Karpas-422 (cell line): ENCODE measurements at regions not wholly inside any gene's neighbourhood (a gene's known extent, or its start where the extent isn't known, plus 50 kb on each side); places are given as distances from the start of the nearest gene placed in this dataset.
A peak's percentile ranks its signal among the peaks of the same experiment; 100 is the strongest.
"Not testable (repeated sequence)": the region's sequence is repeated elsewhere in the genome, so short reads cannot be mapped to it uniquely, and the experiment has no call there.

Source experiments
- DNase-seq: peaks from one replicate; pipeline ENCODE4 v3.0.0-alpha.2; 2015
- H2AFZ ChIP-seq: fragments of 200-600 bp; sonication (generic); 2 replicates; pipeline ENCODE4 v1.6.1; 2014; ENCODE audit warnings: antibody characterized with exemption, low read length, mixed read lengths
- H3K27ac ChIP-seq: fragments of 200-600 bp; sonication (generic); 2 replicates; pipeline ENCODE4 v1.5.1; 2014; ENCODE audit warnings: mild to moderate bottlenecking, low read length, moderate library complexity
- H3K27me3 ChIP-seq: fragments of 200-600 bp; sonication (generic); 2 replicates; pipeline ENCODE4 v1.6.1; 2014; ENCODE audit warnings: low read length, mixed read lengths
- H3K36me3 ChIP-seq: fragments of 200-600 bp; sonication (generic); 2 replicates; pipeline ENCODE4 v1.6.1; 2014; ENCODE audit warnings: low read length, mixed read lengths; ENCODE audit not compliant: insufficient read depth
- H3K4me1 ChIP-seq: fragments of 200-600 bp; sonication (generic); 2 replicates; pipeline ENCODE4 v1.6.1; 2014; ENCODE audit warnings: mild to moderate bottlenecking, low read length, mixed read lengths
- H3K4me2 ChIP-seq: fragments of 200-600 bp; sonication (generic); 2 replicates; pipeline ENCODE4 v1.6.1; 2014; ENCODE audit warnings: low read length, low read depth, mild to moderate bottlenecking; ENCODE audit not compliant: poor library complexity, severe bottlenecking
- H3K4me3 ChIP-seq: fragments of 200-600 bp; sonication (generic); 2 replicates; pipeline ENCODE4 v1.5.1; 2014; ENCODE audit warnings: mild to moderate bottlenecking, antibody characterized with exemption, low read length, mixed read lengths
- H3K79me2 ChIP-seq: fragments of 200-600 bp; sonication (generic); 2 replicates; pipeline ENCODE4 v1.6.1; 2014; ENCODE audit warnings: mild to moderate bottlenecking, low read length, mixed read lengths
- H3K9ac ChIP-seq: fragments of 200-600 bp; sonication (generic); 2 replicates; pipeline ENCODE4 v1.6.0; 2014; ENCODE audit warnings: low read length
- H3K9me2 ChIP-seq: fragments of 200-600 bp; sonication (generic), shearing (Covaris generic); replicated peaks from 2 replicates; pipeline ENCODE4 v1.6.0; 2014; ENCODE audit warnings: mild to moderate bottlenecking, low read length, moderate library complexity; ENCODE audit not compliant: insufficient read depth
- H3K9me3 ChIP-seq: fragments of 300-700, 200-600 bp; sonication (generic); 2 replicates; pipeline ENCODE4 v1.6.1; 2014; ENCODE audit warnings: low read length, mixed read lengths
- H4K20me1 ChIP-seq: fragments of 200-600 bp; sonication (generic); 2 replicates; pipeline ENCODE4 v1.6.1; 2014; ENCODE audit warnings: mild to moderate bottlenecking, antibody characterized with exemption, low read length, low read depth; ENCODE audit not compliant: insufficient read depth

GRCh38 chr6:97470322-97470721 is 187.3 kb upstream of the MMS22L start:
- no peak overlapping the region for H3K27ac ChIP-seq
- no peak overlapping the region for H3K4me2 ChIP-seq
- H3K4me3 ChIP-seq, result no peak overlapping the region
- H3K9me3 ChIP-seq, result no peaks in the 10 kb centered on the region
- H2AFZ ChIP-seq, result no peak overlapping the region
- DNase-seq, result no peak
- H3K4me1 ChIP-seq, result no peaks in the 10 kb centered on the region
- no peaks in the 10 kb centered on the region for H3K36me3 ChIP-seq
- no peaks in the 10 kb centered on the region for H3K79me2 ChIP-seq
- H4K20me1 ChIP-seq, result no peaks in the 10 kb centered on the region
- no peaks in the 10 kb centered on the region for H3K9me2 ChIP-seq
- no peak overlapping the region for H3K9ac ChIP-seq
- no peaks in the 10 kb centered on the region for H3K27me3 ChIP-seq

DNA sequence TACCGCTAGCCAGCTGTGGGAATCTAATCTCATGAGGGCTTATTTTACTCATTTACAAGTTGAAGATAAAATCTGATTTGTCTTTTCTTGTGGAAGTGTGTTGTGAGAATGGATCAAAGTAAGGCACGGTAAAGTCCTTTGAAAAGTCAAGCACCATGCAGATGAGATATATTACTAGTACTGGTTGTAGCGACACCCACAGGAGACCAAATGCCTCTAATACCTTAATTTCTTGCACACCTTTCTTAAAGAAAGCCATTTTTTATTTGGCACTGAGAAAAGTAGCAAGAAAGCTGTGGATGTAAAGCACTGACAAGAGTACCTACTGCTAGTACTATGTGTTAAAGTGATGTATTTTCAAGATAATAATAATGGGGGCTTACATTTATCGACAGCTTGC is 191.0 kb upstream of the MMS22L start:
- no peaks in the 10 kb centered on the region for H4K20me1 ChIP-seq
- no peaks in the 10 kb centered on the region for H3K79me2 ChIP-seq
- H3K9ac ChIP-seq, result no peak overlapping the region
- H3K4me1 ChIP-seq, result no peaks in the 10 kb centered on the region
- no peaks in the 10 kb centered on the region for H3K27me3 ChIP-seq
- H3K9me3 ChIP-seq, result no peaks in the 10 kb centered on the region
- DNase-seq, result peak; percentile 45
- no peaks in the 10 kb centered on the region for H3K36me3 ChIP-seq
- H3K9me2 ChIP-seq, result no peaks in the 10 kb centered on the region
- no peak overlapping the region for H2AFZ ChIP-seq
- no peak overlapping the region for H3K27ac ChIP-seq
- H3K4me3 ChIP-seq, result no peak overlapping the region
- H3K4me2 ChIP-seq, result no peak overlapping the region

DNA sequence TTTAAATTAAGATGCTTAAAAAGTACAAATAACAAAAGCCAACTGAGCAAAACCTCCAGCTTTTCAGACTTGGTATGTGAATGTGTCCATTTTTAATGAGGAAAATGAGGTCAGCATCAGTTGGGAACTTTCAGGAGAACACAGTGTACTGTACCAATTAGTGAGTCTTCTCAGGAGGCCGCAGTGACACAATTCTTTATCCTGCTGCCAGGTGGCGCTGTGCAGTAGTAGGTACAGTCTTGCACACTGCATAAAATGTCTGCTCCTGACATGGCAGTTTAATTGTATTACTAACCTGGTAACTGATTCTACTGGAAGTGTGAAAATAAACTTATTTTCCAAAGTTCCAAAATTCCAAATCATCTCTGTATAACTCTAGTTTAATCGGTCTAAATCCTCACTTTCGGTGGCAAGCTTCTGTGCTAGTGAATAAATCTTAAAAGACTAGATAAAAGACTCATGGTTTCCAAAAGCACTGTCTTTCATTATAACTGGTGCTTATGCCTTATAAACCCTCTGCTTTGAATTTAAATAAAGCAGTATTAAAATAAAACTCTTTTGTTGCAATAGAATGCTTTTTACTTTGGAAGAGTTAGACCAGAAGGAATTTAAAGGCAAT is 214.8 kb upstream of the MMS22L start:
- no peaks in the 10 kb centered on the region for H4K20me1 ChIP-seq
- H3K4me2 ChIP-seq, result no peak overlapping the region
- H3K9me3 ChIP-seq, result no peaks in the 10 kb centered on the region
- H3K9ac ChIP-seq, result no peak overlapping the region
- H3K4me3 ChIP-seq, result no peak overlapping the region
- H3K79me2 ChIP-seq, result no peaks in the 10 kb centered on the region
- no peaks in the 10 kb centered on the region for H3K9me2 ChIP-seq
- H3K36me3 ChIP-seq, result no peaks in the 10 kb centered on the region
- no peak overlapping the region for H3K27ac ChIP-seq
- DNase-seq, result peak; percentile 87
- no peaks in the 10 kb centered on the region for H3K4me1 ChIP-seq
- no peaks in the 10 kb centered on the region for H3K27me3 ChIP-seq
- H2AFZ ChIP-seq, result 0 out of 2 replicates have a peak overlapping the region, but pooled peaks have one; percentile 30

DNA sequence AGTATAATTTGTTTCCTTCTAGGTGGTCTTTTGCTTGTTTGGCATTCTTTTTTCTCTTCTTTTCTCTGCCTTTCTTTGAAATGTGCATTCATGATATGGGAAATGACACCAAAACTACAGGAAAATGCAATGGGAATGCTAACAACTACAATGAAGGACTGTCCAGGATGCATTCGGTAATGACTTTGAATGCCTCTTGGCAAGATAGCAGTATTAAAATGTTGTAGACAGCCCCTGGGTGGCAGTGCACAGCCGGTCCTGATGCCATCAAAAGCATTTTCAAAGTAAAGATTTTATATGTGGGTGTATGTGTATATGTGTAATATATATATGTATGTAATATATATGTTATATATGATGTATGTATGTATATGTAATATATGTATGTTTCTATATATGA is 218.8 kb upstream of the MMS22L start:
- DNase-seq, result no peak
- H3K9me3 ChIP-seq, result no peaks in the 10 kb centered on the region
- H3K4me1 ChIP-seq, result no peaks in the 10 kb centered on the region
- peak overlapping the region; percentile 25 for H3K4me2 ChIP-seq
- no peaks in the 10 kb centered on the region for H4K20me1 ChIP-seq
- H3K27ac ChIP-seq, result no peak overlapping the region
- H3K4me3 ChIP-seq, result no peak overlapping the region
- no peaks in the 10 kb centered on the region for H3K27me3 ChIP-seq
- H3K9ac ChIP-seq, result no peak overlapping the region
- no peaks in the 10 kb centered on the region for H3K36me3 ChIP-seq
- no peaks in the 10 kb centered on the region for H3K9me2 ChIP-seq
- H2AFZ ChIP-seq, result 0 out of 2 replicates have a peak overlapping the region, but pooled peaks have one; percentile 63
- no peaks in the 10 kb centered on the region for H3K79me2 ChIP-seq

GRCh38 chr6:97508646-97509045 is 225.6 kb upstream of the MMS22L start:
- Histone ChIP-seq H3K27ac (no peak overlapping the region), H3K9me2 (no peaks in the 10 kb centered on the region)

DNA sequence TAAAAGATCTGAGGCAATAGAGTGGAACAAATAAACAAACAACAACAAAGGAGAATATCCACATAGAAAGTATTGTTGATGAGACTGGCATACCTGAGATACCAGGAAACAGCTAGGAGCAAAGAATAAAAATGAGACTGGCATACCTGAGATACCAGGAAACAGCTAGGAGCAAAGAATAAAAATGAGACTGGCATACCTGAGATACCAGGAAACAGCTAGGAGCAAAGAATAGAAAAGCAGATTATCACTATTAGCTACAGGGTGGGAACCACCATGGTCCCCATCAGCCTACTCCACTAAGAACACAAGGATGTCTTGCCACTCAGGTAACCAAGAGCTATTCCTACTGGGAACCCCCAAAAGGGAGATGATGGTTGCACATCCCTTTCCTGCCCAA is 230.2 kb upstream of the MMS22L start:
- not testable (repeated sequence) for DNase-seq, H3K9me2 ChIP-seq, H3K9me3 ChIP-seq, H3K36me3 ChIP-seq, H4K20me1 ChIP-seq, H3K9ac ChIP-seq, H3K27ac ChIP-seq, H3K4me2 ChIP-seq, H3K27me3 ChIP-seq, H3K79me2 ChIP-seq, H2AFZ ChIP-seq, H3K4me1 ChIP-seq, H3K4me3 ChIP-seq

More at GRCh38 chr6:97508646-97509045, 225.6 kb upstream of the MMS22L start:
- Histone ChIP-seq H3K27me3 (no peaks in the 10 kb centered on the region), H3K4me3 (no peak overlapping the region), H3K4me1 (no peaks in the 10 kb centered on the region), H2AFZ (no peak overlapping the region), H3K9ac (no peak overlapping the region), H3K9me3 (no peaks in the 10 kb centered on the region), H3K79me2 (no peaks in the 10 kb centered on the region), H3K4me2 (no peak overlapping the region), H3K36me3 (no peaks in the 10 kb centered on the region), H4K20me1 (no peaks in the 10 kb centered on the region)
- DNase-seq, result no peak

DNA sequence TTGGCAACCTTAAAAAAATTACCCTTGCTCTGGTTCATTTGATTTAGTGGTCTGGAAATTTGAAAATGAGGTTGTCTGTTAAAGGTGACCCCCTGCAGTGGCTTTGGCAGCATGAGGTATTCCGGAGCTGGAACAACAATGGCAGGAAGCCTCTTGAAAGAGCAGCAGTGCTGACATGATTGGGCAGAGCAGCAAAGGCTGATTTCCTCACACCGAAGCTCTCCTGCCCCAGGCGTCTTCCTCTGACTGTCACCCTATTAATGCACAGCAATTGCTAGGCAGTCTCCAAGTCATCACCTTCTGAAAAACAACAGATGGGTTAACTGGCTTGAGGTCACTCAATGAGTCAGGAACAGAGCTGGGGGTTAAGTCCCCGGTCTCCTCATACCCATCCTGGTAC is 241.8 kb upstream of the MMS22L start:
- Histone ChIP-seq H3K4me3 (no peak overlapping the region), H3K9ac (no peak overlapping the region), H3K27me3 (no peaks in the 10 kb centered on the region), H2AFZ (no peak overlapping the region), H3K4me2 (no peak overlapping the region), H3K9me2 (no peaks in the 10 kb centered on the region), H3K9me3 (no peaks in the 10 kb centered on the region), H3K27ac (no peak overlapping the region), H3K36me3 (no peaks in the 10 kb centered on the region), H4K20me1 (no peaks in the 10 kb centered on the region), H3K4me1 (no peaks in the 10 kb centered on the region), H3K79me2 (no peaks in the 10 kb centered on the region)
- no peak for DNase-seq

- Histone ChIP-seq H3K4me2 (no peak overlapping the region), H3K4me3 (no peak overlapping the region), H3K36me3 (no peaks in the 10 kb centered on the region), H2AFZ (no peak overlapping the region), H3K9ac (no peak overlapping the region), H3K9me3 (no peaks in the 10 kb centered on the region), H3K27me3 (no peaks in the 10 kb centered on the region), H3K27ac (no peak overlapping the region), H3K9me2 (no peaks in the 10 kb centered on the region), H3K79me2 (no peaks in the 10 kb centered on the region), H3K4me1 (no peaks in the 10 kb centered on the region), H4K20me1 (no peaks in the 10 kb centered on the region)
- DNase-seq, result no peak
These were observed 252.8 kb upstream of the MMS22L start for GRCh38 chr6:97535800-97536199.

DNA sequence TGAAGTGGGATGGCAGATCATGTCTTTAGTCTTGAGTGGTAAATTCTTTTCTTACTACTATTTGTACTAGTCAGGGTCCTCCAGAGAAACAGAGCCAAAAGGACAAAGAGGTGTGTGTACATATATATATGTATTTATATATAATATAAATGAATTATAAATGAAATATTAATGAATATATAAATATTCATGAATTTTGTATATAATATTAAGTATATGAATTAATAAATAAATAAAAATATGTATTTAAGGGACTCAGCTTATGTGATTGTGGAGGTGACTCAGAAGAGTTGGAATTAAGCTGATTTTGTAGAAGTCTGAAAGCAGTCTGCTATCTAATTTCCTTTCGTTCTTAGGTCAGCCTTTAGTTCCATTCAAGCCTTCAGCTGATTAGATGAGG is 265.3 kb upstream of the MMS22L start:
- no peak for DNase-seq
- H3K79me2 ChIP-seq, result no peaks in the 10 kb centered on the region
- no peak overlapping the region for H3K4me2 ChIP-seq
- no peak overlapping the region for H2AFZ ChIP-seq
- H4K20me1 ChIP-seq, result no peaks in the 10 kb centered on the region
- no peaks in the 10 kb centered on the region for H3K4me1 ChIP-seq
- H3K9me3 ChIP-seq, result no peaks in the 10 kb centered on the region
- H3K9me2 ChIP-seq, result no peaks in the 10 kb centered on the region
- no peak overlapping the region for H3K4me3 ChIP-seq
- H3K27ac ChIP-seq, result no peak overlapping the region
- H3K9ac ChIP-seq, result no peak overlapping the region
- no peaks in the 10 kb centered on the region for H3K27me3 ChIP-seq
- H3K36me3 ChIP-seq, result no peaks in the 10 kb centered on the region
